HL-60 (cell line): ENCODE measurements at regions not wholly inside any gene's neighbourhood (a gene's known extent, or its start where the extent isn't known, plus 50 kb on each side); places are given as distances from the start of the nearest gene placed in this dataset.

Source experiments
- DNase-seq, 2 experiments: peaks; one replicate each; pipeline ENCODE4 v3.0.0-alpha.2; 2010 to 2020; ENCODE audit warnings: low read depth in 1 of 2, low spot score in 1 of 2
- H3K27ac ChIP-seq: fragments of 250-450 bp; sonication (Bioruptor Pico); replicated peaks from 2 replicates; pipeline ENCODE4 v1.5.1; 2020; ENCODE audit warnings: mild to moderate bottlenecking, moderate library complexity
- H3K27me3 ChIP-seq: fragments of 250-450 bp; sonication (Bioruptor Pico); 2 replicates; pipeline ENCODE4 v1.5.1; 2021; ENCODE audit warnings: mild to moderate bottlenecking, moderate library complexity; ENCODE audit not compliant: insufficient read depth, poor library complexity, severe bottlenecking
- H3K4me3 ChIP-seq: replicated peaks from 2 replicates; pipeline ENCODE4 v1.5.1; 2011; ENCODE audit warnings: mild to moderate bottlenecking, control low read depth, low read length; ENCODE audit not compliant: insufficient read depth
- GABPA ChIP-seq: IDR thresholded peaks from 2 replicates; pipeline ENCODE4 v1.6.1; 2012; ENCODE audit warnings: low read depth
- POLR2AphosphoS5 ChIP-seq: IDR thresholded peaks from 2 replicates; pipeline ENCODE4 v1.6.1; 2012; ENCODE audit warnings: low read depth
- REST ChIP-seq: IDR thresholded peaks from 2 replicates; pipeline ENCODE4 v1.6.1; 2012; ENCODE audit warnings: low read depth; ENCODE audit not compliant: insufficient replicate concordance
- SPI1 ChIP-seq: IDR thresholded peaks from 2 replicates; pipeline ENCODE4 v1.6.1; 2012; ENCODE audit warnings: low read depth, mild to moderate bottlenecking, borderline replicate concordance
- TF ChIP-seq, protein P1 (sequence below): IDR thresholded peaks from one replicate; pipeline ENCODE4 v1.5.1; 2011; ENCODE audit warnings: low read length, control low read depth, inconsistent platforms; ENCODE audit not compliant: insufficient read depth

GRCh38 chr3:94779699-94780098, 716.8 kb downstream of the NSUN3 start:
- no peaks in the 10 kb centered on the region for H3K27me3 ChIP-seq
- DNase-seq: no peak
- H3K4me3 ChIP-seq: no peak overlapping the region
- no peak overlapping the region for H3K27ac ChIP-seq
- TF ChIP-seq POLR2AphosphoS5: no peak

DNA sequence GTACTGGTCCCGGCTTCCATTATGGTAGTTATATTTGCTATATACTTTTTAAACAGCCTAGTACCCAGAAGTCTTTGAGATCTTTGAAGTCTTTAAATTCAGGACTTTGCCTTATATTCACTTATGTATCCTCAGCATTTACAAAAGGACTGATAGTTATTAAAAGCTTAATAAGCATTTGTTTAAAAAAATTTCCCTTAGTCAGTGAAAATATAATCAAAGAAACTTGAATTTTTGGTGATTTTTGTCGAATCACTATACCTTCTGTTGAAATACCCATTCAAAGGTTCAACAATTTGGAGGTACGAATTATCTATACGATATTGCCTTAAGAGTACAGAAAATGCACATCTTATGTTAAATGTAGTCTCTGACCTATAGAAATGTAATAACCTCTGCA, 721.4 kb downstream of the NSUN3 start:
- Histone ChIP-seq H3K27ac (no peak overlapping the region), H3K4me3 (no peak overlapping the region), H3K27me3 (no peaks in the 10 kb centered on the region)
- TF ChIP-seq GABPA (no peak), REST (no peak), SPI1 (no peak), POLR2AphosphoS5 (no peak)
- TF ChIP-seq, protein P1, sequence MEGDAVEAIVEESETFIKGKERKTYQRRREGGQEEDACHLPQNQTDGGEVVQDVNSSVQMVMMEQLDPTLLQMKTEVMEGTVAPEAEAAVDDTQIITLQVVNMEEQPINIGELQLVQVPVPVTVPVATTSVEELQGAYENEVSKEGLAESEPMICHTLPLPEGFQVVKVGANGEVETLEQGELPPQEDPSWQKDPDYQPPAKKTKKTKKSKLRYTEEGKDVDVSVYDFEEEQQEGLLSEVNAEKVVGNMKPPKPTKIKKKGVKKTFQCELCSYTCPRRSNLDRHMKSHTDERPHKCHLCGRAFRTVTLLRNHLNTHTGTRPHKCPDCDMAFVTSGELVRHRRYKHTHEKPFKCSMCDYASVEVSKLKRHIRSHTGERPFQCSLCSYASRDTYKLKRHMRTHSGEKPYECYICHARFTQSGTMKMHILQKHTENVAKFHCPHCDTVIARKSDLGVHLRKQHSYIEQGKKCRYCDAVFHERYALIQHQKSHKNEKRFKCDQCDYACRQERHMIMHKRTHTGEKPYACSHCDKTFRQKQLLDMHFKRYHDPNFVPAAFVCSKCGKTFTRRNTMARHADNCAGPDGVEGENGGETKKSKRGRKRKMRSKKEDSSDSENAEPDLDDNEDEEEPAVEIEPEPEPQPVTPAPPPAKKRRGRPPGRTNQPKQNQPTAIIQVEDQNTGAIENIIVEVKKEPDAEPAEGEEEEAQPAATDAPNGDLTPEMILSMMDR: no peak
- no peak for DNase-seq

DNA sequence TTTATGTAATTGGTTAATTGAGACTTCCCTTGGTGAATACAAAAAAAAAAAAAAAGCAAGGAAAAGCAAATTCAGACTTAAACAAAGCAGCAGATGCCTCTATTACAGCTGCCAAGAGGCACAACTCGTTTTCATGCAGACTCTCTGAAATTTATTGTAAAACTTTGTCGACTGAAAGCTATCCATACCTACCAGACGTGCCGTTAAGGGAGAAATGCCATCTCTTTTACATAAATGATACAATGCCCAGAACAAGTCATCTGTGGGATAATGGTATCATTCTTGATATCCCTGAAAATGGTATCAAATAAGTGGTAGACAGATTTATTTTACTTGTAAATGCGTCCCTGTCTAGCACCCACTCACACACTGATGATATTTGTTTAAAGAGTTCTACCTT, 724.2 kb downstream of the NSUN3 start:
- TF ChIP-seq POLR2AphosphoS5: no peak
- no peak for TF ChIP-seq SPI1
- no peak for TF ChIP-seq REST
- TF ChIP-seq, protein P1: no peak
- TF ChIP-seq GABPA: no peak
- H3K27me3 ChIP-seq: no peaks in the 10 kb centered on the region
- H3K27ac ChIP-seq: no peak overlapping the region
- DNase-seq: no peak
- H3K4me3 ChIP-seq: no peak overlapping the region

GRCh38 chr3:94787734-94788270, 724.9 kb downstream of the NSUN3 start:
- Histone ChIP-seq H3K27me3 (no peaks in the 10 kb centered on the region), H3K4me3 (no peak overlapping the region), H3K27ac (no peak overlapping the region)
- TF ChIP-seq GABPA (no peak), REST (no peak), SPI1 (no peak), POLR2AphosphoS5 (no peak)
- TF ChIP-seq, protein P1: no peak
- no peak for DNase-seq
